Body of pancreas (tissue), 4 donors: ENCODE measurements at regions not wholly inside any gene's neighbourhood (a gene's known extent, or its start where the extent isn't known, plus 50 kb on each side); places are given as distances from the start of the nearest gene placed in this dataset. TPM values are rescaled to one million over a fixed set of nuclear protein-coding genes. Genes with fewer than 3 reads are reported as not detected.

ENCODE experiments used
- ATAC-seq: fragments of 150-250 bp; one replicate; pipeline ENCODE4 v1.9.1; 2016
- DNase-seq, 4 donors: peaks; one replicate each; pipeline ENCODE4 v3.0.0-alpha.2; 2019
- H3K27ac ChIP-seq, 4 donors: fragments of 200-600 bp; sonication (generic); 1 replicate in 3 of 4; 2 replicates in 1 of 4; pipeline versions ENCODE4 v1.5.1 to v1.6.1; 2016 to 2019; ENCODE audit warnings: mild to moderate bottlenecking in 1 of 4, mixed read lengths in 1 of 4, moderate library complexity in 1 of 4
- H3K27me3 ChIP-seq, 2 donors: fragments of 200-600 bp; sonication (generic); one replicate each; pipeline ENCODE4 v1.6.0; 2016; ENCODE audit warnings: mild to moderate bottlenecking in 1 of 2
- H3K36me3 ChIP-seq, 2 donors: fragments of 200-600 bp; sonication (generic); replicated peaks in 1 of 2; 2 replicates each; pipeline ENCODE4 v1.5.1; 2016; ENCODE audit warnings: low read depth in 2 of 2; ENCODE audit not compliant: insufficient read depth in 1 of 2
- H3K4me1 ChIP-seq: fragments of 200-600 bp; sonication (generic); one replicate; pipeline ENCODE4 v1.6.0; 2016
- H3K4me3 ChIP-seq, 2 donors: fragments of 200-600 bp; sonication (generic); 1 replicate in 1 of 2; 2 replicates in 1 of 2; pipeline ENCODE4 v1.5.1; 2016 to 2019
- H3K9me3 ChIP-seq, 3 donors: fragments of 200-600 bp; sonication (generic); 1 replicate in 2 of 3; 2 replicates in 1 of 3; pipeline ENCODE4 v1.5.1; 2016
- POLR2A ChIP-seq, 3 donors: fragments of 450-650 bp; IDR thresholded peaks; one replicate each; pipeline ENCODE4 v1.6.1; 2016; ENCODE audit warnings: antibody characterized with exemption in 3 of 3, mild to moderate bottlenecking in 2 of 3
- WGBS, 2 donors: methylation state at CpG; one replicate each; pipeline ENCODE4 v1.1.5; 2017; 5-methylcytosine and 5-hydroxymethylcytosine counted together
- intact Hi-C: fragments of 100-400 bp; cut with DNase I; formaldehyde crosslinking; loops from one replicate; pipeline ENCODE4 v1.15.1; 2023
- microRNA-seq, 2 donors: library from miRNA; unstranded; fragments of <30 nt; microRNA quantifications; one replicate each; pipeline ENCODE4, GENCODE V29; 2016; ENCODE audit warnings: borderline number of aligned reads in 2 of 2, borderline replicate concordance in 2 of 2
- small RNA-seq: library from RNA; depleted of rRNA; stranded (forward); fragments of <200 nt; gene quantifications from one replicate; pipeline ENCODE3, GENCODE V24; 2016
- TF ChIP-seq, protein P1 (sequence below), 7 experiments: fragments of 450-650 bp in 4 of 7; fragments of 200-600 bp in 3 of 7; sonication (generic) in 3 of 7; IDR thresholded peaks; one replicate each; pipeline ENCODE4 v1.5.1; 2016 to 2019; ENCODE audit warnings: antibody characterized with exemption in 7 of 7

GRCh38 chr22:25514436-25515180, 49.9 kb upstream of the GRK3 start:
- no peak for ATAC-seq
- Histone ChIP-seq H3K9me3 (no peaks in the 10 kb centered on the region), H3K36me3 (no peaks in the 10 kb centered on the region), H3K27ac (no peak overlapping the region), H3K4me1 (no peaks in the 10 kb centered on the region), H3K4me3 (no peak overlapping the region), H3K27me3 (no peaks in the 10 kb centered on the region)
- WGBS, 2 donors = 80 to 89% methylated on average over 13 of the region's 13 CpGs
- intact Hi-C loops = no loop called here
- no peak for TF ChIP-seq POLR2A (IDR thresholded peaks at IDR 0.05)
- TF ChIP-seq, protein P1, sequence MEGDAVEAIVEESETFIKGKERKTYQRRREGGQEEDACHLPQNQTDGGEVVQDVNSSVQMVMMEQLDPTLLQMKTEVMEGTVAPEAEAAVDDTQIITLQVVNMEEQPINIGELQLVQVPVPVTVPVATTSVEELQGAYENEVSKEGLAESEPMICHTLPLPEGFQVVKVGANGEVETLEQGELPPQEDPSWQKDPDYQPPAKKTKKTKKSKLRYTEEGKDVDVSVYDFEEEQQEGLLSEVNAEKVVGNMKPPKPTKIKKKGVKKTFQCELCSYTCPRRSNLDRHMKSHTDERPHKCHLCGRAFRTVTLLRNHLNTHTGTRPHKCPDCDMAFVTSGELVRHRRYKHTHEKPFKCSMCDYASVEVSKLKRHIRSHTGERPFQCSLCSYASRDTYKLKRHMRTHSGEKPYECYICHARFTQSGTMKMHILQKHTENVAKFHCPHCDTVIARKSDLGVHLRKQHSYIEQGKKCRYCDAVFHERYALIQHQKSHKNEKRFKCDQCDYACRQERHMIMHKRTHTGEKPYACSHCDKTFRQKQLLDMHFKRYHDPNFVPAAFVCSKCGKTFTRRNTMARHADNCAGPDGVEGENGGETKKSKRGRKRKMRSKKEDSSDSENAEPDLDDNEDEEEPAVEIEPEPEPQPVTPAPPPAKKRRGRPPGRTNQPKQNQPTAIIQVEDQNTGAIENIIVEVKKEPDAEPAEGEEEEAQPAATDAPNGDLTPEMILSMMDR (IDR thresholded peaks at IDR 0.05) = no peak
- no peak for DNase-seq

Small RNA genes lying in the stretch of these regions (microRNA-seq; reads per million reads assigned to microRNA genes)
- 0 reads per million in 2 donors for gene MIR6817

Small RNA genes lying in the stretch of these regions (small RNA-seq; reads per million reads assigned to genes)
- gene IGLL3P (not detected), gene MIR6817 (not detected)
